ENCODE measurements at regions not wholly inside any gene's neighbourhood (a gene's known extent, or its start where the extent isn't known, plus 50 kb on each side); places are given as distances from the start of the nearest gene placed in this dataset.

DNA sequence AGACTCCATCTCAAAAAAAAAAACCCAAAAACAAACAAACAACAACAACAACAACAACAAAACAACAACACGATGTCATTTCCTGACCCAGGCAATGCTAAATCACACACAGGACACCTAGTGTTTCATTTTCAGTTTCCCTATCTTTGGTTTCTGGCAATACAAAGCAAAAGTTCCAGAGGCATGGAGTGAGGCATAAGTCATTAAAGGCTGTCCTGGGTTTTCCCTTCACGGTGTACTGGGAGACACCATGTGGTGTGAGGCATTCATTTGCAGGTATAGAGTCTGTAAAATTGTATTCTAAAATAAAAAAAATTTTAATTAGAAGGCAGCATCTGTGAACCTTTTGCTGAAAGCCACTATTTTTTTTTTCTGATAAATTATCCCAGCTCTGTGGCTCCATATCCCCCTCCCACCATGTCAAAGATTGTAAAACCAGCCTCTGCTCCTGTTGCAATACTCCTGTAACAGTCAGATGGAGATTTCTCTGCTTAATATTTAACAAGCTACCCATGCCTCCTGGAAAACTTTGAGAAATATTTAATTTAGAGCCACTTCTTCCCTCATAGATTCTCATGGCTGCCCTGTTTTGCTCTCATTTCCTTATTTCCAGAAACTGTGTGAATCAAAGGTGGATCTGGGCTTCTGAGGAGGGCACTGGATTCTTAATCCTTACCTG, 324.6 kb downstream of the MCTP2 start:
- TF ChIP-seq, protein P1, sequence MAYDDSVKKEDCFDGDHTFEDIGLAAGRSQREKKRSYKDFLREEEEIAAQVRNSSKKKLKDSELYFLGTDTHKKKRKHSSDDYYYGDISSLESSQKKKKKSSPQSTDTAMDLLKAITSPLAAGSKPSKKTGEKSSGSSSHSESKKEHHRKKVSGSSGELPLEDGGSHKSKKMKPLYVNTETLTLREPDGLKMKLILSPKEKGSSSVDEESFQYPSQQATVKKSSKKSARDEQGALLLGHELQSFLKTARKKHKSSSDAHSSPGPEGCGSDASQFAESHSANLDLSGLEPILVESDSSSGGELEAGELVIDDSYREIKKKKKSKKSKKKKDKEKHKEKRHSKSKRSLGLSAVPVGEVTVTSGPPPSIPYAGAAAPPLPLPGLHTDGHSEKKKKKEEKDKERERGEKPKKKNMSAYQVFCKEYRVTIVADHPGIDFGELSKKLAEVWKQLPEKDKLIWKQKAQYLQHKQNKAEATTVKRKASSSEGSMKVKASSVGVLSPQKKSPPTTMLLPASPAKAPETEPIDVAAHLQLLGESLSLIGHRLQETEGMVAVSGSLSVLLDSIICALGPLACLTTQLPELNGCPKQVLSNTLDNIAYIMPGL (CRISPR knock-in tag; IDR thresholded peaks at IDR 0.05; ENCODE audit: borderline replicate concordance in 1 of 2, low read depth in 1 of 2) = no peak
- no peak for TF ChIP-seq CHD4 (IDR thresholded peaks at IDR 0.05; ENCODE audit: borderline replicate concordance, low read length)
- TF ChIP-seq, protein P2, sequence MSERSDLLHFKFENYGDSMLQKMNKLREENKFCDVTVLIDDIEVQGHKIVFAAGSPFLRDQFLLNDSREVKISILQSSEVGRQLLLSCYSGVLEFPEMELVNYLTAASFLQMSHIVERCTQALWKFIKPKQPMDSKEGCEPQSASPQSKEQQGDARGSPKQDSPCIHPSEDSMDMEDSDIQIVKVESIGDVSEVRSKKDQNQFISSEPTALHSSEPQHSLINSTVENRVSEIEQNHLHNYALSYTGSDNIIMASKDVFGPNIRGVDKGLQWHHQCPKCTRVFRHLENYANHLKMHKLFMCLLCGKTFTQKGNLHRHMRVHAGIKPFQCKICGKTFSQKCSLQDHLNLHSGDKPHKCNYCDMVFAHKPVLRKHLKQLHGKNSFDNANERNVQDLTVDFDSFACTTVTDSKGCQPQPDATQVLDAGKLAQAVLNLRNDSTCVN (CRISPR knock-in tag; IDR thresholded peaks at IDR 0.05; ENCODE audit: borderline replicate concordance) = no peak
- TF ChIP-seq CREM (IDR thresholded peaks at IDR 0.05) = no peak
- TF ChIP-seq CREM (CRISPR knock-in tag; IDR thresholded peaks at IDR 0.05) = no peak
- TF ChIP-seq, protein P3, sequence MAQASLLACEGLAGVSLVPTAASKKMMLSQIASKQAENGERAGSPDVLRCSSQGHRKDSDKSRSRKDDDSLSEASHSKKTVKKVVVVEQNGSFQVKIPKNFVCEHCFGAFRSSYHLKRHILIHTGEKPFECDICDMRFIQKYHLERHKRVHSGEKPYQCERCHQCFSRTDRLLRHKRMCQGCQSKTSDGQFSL (CRISPR knock-in tag; IDR thresholded peaks at IDR 0.05) = no peak
- no peak for TF ChIP-seq NKX3-1 (CRISPR knock-in tag; IDR thresholded peaks at IDR 0.05)
